Prostate gland (tissue), 2 donors: ENCODE measurements at regions not wholly inside any gene's neighbourhood (a gene's known extent, or its start where the extent isn't known, plus 50 kb on each side); places are given as distances from the start of the nearest gene placed in this dataset.

Experiments used
- CTCF ChIP-seq, 4 experiments: fragments of 200-600 bp in 2 of 4; fragments of 450-650 bp in 2 of 4; sonication (generic) in 2 of 4; IDR thresholded peaks; 1 replicate in 3 of 4; 2 replicates in 1 of 4; pipeline ENCODE4 v1.5.1; 2016 to 2019; ENCODE audit warnings: antibody characterized with exemption in 4 of 4, mild to moderate bottlenecking in 2 of 4, moderate library complexity in 2 of 4
- POLR2AphosphoS5 ChIP-seq: sonication (generic); formaldehyde crosslinking; IDR thresholded peaks from one replicate; pipeline ENCODE4 v1.6.1; 2017; ENCODE audit warnings: antibody characterized with exemption

GRCh38 chr12:90683871-90684270, 271.1 kb downstream of the CCER1 start:
- TF ChIP-seq CTCF (IDR thresholded peaks at IDR 0.05), result no peak
- TF ChIP-seq POLR2AphosphoS5, result no peak
